HG02852 (cell line): ENCODE measurements at regions not wholly inside any gene's neighbourhood (a gene's known extent, or its start where the extent isn't known, plus 50 kb on each side); places are given as distances from the start of the nearest gene placed in this dataset.

Source experiments
- ATAC-seq: cut with Tn5 transposase; IDR thresholded peaks from one replicate; pipeline ENCODE4 v1.9.1; 2021; ENCODE audit warnings: mild to moderate bottlenecking, moderate library complexity; ENCODE audit not compliant: unreplicated experiment

GRCh38 chr11:130611791-130612251, 163.4 kb downstream of the ADAMTS15 start:
- no peak for ATAC-seq

GRCh38 chr11:130612291-130612851, 163.9 kb downstream of the ADAMTS15 start:
- no peak for ATAC-seq

DNA sequence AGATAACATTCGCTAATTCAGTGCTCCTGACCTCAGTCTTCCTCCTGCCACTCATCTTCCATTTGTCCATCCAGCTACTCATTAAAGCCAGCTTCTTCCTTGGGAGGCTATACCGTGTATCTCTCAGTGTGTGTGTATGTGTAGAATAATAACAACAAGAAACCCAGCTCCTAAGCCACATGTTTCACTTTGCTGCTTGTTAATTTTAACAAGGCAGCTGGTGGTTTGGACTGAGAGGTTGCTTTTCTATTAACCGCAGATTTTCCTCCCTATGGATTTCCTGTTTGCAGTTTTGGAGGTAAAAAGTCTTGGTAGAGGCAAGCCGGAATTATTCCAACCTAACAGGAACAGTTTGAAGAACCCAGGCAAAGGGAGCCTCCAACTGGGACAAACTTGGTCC, 165.0 kb downstream of the ADAMTS15 start:
- no peak for ATAC-seq

GRCh38 chr11:130614591-130614990, 166.1 kb downstream of the ADAMTS15 start:
- ATAC-seq: no peak

GRCh38 chr11:130615561-130615960, 167.1 kb downstream of the ADAMTS15 start:
- ATAC-seq: no peak

DNA sequence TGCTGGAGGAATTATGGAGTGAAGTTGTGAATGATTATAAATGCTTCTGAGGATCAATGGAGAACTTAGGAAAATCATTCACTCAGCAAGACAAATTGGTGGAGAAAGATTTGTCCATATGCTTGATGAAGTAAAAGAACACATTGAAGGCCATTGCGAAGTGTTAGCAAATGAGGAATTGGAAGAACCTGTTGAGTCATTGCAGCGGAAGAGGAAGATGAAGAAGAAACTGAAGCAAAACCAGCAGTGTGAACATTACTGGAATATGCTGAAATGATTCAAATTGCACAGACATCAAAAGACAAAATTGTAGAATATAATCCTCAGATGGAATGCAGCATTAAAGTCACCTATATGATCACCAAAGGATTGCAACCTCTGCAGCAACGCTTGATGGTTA, 168.1 kb downstream of the ADAMTS15 start:
- ATAC-seq: no peak

- ATAC-seq: no peak
Measured at GRCh38 chr11:130617001-130617400, 168.6 kb downstream of the ADAMTS15 start.

GRCh38 chr11:130620548-130620947, 172.1 kb downstream of the ADAMTS15 start:
- ATAC-seq: no peak

DNA sequence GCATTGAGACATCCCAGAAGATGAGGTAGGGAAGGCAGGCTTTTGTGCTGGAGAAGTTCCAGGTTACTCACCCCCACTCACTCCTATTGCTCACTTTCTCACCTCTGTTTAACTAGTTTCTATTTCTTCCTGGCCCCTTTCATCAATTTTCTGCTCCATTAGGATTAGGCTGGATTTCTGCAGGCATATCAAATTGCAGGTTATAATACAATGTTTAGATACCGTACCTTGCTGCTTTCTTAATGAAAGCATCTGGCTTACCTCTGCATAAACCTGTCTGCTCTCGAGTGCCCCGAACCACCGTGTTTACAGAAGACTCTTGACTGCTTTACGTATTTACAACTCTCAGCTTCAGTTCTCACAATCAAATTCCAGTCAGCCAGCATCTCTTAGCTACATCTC, 173.7 kb downstream of the ADAMTS15 start:
- no peak for ATAC-seq

DNA sequence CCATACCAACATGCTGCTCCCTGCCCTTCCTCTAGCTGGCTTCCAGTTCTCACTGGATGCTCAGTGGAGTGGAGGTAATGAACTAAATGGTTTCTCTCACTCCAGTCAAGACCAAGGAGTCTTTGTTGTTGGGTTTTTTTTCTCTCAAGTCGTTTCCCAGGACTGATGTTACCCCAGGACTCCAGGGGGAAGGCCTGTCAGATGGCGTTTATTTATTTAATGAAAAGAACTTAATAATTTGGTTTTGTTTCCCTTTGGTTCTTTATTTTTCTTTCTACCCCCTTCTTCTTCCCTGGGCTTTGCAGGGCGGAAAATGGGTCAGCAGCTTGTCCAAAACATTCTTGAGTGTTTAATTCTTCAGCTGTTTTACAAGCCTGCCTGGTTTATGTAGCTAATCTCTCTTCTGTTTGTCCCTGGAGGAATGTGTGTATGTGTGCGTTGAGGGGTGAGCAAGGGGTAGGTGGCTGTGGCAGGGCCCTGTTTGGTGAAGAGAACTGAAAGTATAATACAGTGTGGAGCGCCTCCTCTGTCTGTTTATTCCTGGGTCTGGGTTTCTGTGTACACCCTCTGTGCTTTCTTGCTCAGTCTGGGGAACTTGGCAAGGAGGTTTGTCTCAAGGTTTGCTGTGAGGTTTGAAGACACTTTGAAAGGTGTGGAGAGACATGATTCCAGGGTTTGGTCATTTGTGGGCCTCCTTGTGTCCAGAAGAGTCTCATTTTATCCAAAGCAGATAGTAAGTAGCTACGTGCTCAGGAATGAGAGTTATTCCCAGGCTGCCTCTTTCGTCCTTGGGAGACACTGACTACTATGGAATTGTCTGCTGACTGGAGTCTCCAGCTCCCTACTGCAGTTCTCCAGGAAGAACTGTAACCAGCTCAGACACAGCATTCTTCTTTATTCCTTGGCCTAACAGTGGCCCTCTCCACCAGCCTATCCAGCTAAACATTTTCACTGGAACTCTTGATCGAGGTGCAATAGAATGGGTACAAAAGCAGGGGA, 175.5 kb downstream of the ADAMTS15 start:
- no peak for ATAC-seq

GRCh38 chr11:130624971-130625544, 176.6 kb downstream of the ADAMTS15 start:
- ATAC-seq: no peak

DNA sequence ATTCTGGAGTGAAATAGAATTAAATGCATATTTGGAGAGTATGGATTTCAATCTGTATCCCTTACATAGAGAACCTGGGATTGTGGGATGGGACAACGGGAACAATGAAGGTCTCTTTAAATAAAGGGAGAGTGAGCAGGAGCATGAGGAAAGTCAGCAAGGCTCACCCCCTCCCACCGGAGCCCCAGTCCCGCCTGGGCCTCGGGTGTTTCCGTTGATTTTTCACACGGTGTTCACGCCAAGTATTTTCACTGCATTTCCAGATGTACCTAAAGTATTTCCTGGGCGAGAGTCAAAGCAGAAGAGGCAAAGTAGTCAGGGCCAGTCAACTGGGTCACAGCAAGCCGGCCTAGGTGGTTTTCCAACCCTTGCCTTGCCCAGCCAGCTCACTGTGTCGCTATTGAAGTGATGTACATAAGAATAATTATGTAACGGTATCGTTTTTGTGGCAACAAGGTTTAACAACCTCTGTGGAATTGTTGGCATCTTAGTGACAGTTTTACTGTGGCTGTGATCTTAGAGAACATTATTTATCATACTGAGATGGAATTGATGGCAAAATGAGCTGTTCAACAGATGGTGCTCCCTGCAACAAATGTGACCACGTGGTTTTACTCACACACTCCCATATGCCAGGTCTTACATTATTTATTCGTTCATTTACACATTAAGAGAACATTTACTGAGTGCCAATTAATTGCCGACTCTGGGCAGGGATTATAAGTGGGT, 177.3 kb downstream of the ADAMTS15 start:
- no peak for ATAC-seq

DNA sequence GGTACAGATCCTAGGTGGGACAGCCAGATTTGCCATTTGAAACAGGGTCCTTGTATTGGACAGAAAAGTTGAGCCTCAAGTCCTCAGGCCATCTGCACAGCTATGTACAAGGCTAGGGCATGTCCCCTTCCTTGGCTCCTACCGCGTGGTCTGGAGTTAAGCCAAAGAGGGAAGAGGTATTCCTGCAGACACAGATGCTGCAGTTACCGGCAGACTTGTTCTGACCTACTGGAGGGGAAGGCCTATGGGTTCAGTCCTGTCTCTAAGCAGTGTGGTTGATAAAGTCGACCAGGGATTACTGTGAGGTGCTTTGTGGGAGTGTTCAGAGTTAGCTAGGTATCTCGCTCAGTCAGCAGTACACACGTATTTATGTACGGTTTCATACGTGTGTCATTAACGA, 180.6 kb downstream of the ADAMTS15 start:
- no peak for ATAC-seq

DNA sequence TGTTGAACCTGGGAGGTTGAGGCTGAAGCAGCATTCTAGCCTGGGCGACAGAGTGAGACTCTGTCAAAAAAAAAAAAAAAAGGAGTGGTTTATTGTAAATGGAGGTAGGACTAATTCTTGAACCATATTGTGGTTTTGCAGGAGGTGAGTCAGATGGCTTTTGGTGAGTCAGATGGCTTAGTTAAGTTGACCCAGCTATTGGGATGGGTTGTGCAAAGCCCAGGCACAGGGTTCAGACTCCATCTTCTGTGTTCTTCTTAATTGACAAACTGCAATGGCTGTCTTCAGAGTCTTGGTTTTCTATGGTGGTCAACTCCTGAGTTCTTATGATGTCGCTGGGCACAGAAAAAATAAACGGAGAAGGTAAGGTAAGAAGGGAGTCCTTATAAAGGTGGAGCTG, 182.7 kb downstream of the ADAMTS15 start:
- ATAC-seq: no peak

DNA sequence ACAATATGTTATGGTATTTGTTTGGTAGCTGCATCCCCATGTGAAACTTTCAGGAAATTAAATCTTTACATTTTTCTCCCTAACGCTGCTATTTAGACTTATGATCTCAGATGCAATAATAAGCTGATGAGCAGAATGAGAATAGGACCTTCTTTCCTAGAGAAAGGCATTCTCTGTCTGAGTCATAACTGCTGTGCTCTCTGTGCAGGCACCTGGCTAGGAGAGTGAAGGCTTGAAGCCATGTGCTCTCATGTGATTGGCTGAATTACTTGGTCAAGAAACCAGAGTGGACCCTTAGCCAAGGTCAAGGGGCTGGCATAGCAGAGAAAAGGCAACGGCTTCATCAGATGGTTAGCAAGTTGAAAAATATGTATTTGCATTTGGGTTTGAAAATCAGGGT, 185.0 kb downstream of the ADAMTS15 start:
- ATAC-seq: no peak

GRCh38 chr11:130634186-130634585, 185.7 kb downstream of the ADAMTS15 start:
- no peak for ATAC-seq

- ATAC-seq: no peak
Measured at GRCh38 chr11:130634961-130635473, 186.6 kb downstream of the ADAMTS15 start.

- ATAC-seq: no peak
Measured at GRCh38 chr11:130635937-130636630, 187.6 kb downstream of the ADAMTS15 start.

- ATAC-seq: no peak
Measured at GRCh38 chr11:130636722-130637464, 188.4 kb downstream of the ADAMTS15 start.

DNA sequence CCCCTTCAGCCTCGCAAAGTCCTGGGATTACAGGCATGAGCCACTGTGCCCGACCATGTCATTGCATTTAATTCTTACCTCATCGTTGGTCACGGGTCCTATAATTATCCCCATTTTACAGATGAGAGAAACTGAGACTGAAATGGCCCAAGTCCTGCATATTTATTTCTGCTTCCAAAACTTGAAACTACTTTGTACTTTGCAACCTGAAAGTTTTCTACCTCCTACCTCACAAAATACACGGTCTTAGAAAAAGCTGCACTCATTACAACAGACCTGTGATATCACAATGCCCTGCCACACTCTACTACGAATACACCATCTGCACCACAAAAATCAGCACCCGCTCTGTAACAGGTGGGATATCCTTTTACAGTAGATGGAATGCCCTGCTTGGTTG, 189.1 kb downstream of the ADAMTS15 start:
- ATAC-seq: no peak
